GM11168 (cell line): ENCODE measurements at regions not wholly inside any gene's neighbourhood (a gene's known extent, or its start where the extent isn't known, plus 50 kb on each side); places are given as distances from the start of the nearest gene placed in this dataset.

Experiments used
- in situ Hi-C: fragments of 300-500 bp; cut with MboI; formaldehyde crosslinking; loops from one replicate; pipeline ENCODE4 v1.12.0; 2022; ENCODE audit warnings: low sequenced_read_pairs; ENCODE audit not compliant: unreplicated experiment

- in situ Hi-C loops: no loop called here
Observed at GRCh38 chr22:22389467-22389866, 119.1 kb downstream of the ZNF280B start.

GRCh38 chr22:22390989-22391388 lies 117.6 kb downstream of the ZNF280B start:
- in situ Hi-C loops: no loop called here

DNA sequence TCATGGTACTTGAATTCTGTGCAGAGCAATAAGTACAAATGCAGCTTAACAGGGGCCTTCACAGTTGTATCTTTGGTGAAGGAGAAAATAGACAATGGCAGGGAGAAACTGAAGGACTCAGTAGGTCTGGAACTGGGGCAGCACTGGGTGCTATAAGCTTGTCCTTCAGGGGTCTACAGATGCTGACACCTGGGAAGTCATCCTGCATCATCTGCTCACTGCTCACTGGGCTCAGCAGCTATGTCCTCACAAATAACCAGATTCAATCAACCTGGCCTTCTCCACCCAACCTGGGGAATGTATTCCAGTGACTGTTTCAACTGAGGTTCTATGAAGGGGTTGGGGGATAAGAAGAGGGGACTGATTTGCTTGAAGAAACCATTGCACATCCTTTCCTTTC lies 117.0 kb downstream of the ZNF280B start:
- in situ Hi-C loops: no loop called here

GRCh38 chr22:22392131-22392530 lies 116.4 kb downstream of the ZNF280B start:
- in situ Hi-C loops: no loop called here

DNA sequence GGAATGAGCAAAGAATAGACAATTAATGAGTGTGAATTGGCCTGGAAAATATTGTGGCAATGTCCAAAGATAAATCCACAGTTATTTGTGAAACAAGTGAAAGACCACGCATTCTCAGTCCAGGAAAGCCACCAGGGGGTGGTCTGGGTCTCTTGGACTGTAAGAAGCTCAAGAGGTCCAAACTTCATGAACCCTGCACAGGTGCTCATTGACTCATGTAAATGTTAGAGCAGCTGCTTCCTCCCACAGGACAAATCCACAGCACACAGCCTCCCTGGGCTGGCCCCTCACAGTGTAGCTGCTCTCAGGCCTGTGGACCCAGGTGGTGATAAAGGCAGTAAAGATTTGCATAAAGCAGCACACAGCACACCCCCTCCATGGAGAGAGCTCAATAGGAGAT lies 114.0 kb downstream of the ZNF280B start:
- in situ Hi-C loops: no loop called here

GRCh38 chr22:22395245-22395644 lies 113.3 kb downstream of the ZNF280B start:
- in situ Hi-C loops: loop anchor here (5.0 kb wide), 1 partner anchor 48 kb away; no protein-coding TSS in a partner anchor

DNA sequence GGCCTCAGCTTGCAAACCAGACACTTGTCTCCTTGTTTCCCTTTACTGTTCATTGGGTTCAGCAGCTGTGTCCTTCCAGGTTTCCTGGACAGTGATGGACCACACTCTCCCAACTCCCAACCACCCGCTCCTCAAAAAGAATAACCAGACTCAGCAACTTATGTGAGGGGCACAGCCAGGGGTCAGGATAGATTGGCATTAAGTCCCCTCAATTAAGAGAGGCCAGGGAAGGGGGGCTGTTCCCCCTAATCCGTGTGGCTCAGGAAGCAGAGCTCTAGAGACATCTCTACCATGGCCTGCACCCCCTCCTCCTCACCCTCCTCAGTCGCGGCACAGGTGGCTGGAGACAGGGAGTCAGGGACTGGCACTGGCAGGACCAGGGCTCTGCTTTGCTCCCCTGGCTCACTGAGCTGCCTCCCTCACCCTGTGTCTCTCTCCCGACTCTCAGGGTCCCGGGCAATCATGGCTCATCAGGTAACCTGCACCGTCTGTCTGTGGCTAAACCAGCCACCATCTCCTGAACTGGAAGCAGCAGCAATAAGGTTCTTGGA lies 111.7 kb downstream of the ZNF280B start:
- in situ Hi-C loops: loop anchor here (5.0 kb wide), 1 partner anchor 50 kb away; no protein-coding TSS in a partner anchor

DNA sequence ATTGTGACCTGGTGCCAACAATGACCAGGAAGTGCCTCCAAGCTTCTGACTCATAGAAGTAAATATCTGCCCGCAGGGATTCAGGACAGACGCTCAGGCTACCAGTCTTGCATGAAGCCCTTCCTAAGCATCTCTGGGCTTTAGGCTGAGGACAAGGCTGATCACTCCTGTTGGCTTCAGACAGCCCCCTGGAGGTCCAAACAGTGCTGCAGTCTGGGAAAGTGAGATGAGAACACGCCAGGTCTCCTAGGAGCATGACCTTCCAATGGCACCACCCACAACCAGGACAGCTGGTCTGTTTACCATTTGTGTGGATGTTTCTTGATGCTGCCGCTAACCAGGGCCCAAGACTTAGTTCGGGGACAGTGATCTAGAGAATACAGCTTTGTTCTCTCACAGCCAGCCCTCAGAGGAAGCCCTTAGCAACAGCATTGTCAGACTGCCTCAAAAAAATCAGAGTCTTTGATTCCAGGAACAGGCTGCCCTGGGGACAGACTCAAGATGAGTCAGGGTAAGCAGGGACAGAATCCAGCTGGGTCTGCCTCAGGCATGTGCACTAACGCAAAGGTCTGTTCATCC lies 111.2 kb downstream of the ZNF280B start:
- in situ Hi-C loops: loop anchor here (5.0 kb wide), 1 partner anchor 50 kb away; no protein-coding TSS in a partner anchor

- in situ Hi-C loops: loop anchor here (5.0 kb wide), 1 partner anchor 51 kb away; no protein-coding TSS in a partner anchor
Observed at GRCh38 chr22:22397875-22398524, 110.5 kb downstream of the ZNF280B start.

DNA sequence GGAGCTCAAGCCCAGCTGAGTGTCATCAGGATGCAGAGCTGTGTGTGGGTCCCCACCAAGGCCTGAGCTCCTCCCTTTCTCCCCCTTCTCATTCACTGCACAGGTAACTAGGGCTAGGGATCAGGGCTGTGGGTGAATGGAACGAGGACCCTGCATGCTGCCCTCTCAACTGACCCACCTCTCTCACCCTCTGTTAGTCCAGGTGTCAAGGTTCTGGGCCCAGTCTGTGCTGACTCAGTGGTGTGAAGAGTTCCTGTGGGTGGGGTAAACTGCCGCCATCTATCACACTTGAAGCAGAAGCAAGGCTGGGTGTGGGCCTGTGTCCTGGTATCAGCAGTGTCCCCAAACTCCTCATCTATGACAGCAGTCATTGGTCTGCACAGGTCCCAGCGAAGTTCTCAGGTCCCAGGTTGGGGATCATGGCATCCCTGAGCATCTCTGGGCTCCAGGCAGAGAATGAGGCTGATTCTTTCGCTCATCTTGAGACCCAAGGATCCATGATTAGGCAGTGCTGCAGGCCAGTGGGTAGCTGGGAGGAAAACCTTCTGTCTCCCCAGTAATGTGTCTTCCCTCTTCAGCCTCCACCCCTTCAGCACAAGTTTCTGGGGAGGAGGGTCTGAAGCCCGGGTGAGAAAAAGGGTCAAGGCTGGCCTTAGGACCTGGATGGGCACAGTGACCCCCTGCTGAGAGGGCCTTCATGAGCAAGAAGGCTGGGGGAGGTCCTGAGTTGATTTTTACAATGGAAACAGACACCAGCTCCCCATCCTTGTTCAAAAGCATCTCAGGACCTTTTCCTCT lies 109.8 kb downstream of the ZNF280B start:
- in situ Hi-C loops: loop anchor here (5.0 kb wide), 1 partner anchor 51 kb away; no protein-coding TSS in a partner anchor

DNA sequence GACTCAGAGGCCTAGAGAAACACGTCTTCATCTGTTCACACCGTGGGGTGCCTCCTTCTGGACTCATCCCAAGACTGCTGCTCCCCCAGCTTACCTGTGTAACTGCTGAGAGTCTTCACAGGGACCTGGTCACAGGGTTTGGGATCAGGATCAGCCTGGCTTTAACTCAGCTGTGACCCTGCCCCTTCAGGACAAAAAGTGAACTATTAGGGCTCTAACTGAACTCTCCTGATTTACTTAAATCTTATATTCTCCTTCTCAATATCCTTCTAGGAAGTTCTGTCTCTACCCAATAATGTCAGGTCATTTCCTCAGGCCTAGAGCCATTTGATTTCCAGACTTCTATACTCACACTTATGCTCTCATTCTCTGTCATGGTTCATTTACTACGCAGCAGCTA lies 108.4 kb downstream of the ZNF280B start:
- in situ Hi-C loops: no loop called here

- in situ Hi-C loops: no loop called here
Observed at GRCh38 chr22:22400964-22401363, 107.6 kb downstream of the ZNF280B start.

- in situ Hi-C loops: no loop called here
Observed at GRCh38 chr22:22401381-22401780, 107.2 kb downstream of the ZNF280B start.

GRCh38 chr22:22403306-22403705 lies 105.2 kb downstream of the ZNF280B start:
- in situ Hi-C loops: no loop called here

DNA sequence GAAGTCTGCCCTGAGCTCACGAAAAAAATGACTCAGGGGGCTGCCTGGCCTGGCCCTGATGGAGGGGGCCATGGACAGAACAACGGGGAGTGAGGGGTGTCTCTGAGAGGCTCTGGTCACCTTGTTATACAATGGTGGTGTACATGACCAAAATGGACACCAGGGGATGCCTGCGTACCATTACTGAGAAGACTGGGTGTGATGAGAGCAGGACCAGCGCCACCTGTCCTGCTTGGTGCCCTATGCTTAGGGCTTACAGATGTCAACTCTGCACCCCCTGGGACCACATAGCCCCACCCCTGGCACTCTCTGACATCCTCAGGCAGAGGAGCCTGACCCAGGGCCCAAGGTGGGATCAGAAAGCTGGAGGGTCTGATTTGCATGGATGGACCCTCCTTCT lies 104.8 kb downstream of the ZNF280B start:
- in situ Hi-C loops: no loop called here

DNA sequence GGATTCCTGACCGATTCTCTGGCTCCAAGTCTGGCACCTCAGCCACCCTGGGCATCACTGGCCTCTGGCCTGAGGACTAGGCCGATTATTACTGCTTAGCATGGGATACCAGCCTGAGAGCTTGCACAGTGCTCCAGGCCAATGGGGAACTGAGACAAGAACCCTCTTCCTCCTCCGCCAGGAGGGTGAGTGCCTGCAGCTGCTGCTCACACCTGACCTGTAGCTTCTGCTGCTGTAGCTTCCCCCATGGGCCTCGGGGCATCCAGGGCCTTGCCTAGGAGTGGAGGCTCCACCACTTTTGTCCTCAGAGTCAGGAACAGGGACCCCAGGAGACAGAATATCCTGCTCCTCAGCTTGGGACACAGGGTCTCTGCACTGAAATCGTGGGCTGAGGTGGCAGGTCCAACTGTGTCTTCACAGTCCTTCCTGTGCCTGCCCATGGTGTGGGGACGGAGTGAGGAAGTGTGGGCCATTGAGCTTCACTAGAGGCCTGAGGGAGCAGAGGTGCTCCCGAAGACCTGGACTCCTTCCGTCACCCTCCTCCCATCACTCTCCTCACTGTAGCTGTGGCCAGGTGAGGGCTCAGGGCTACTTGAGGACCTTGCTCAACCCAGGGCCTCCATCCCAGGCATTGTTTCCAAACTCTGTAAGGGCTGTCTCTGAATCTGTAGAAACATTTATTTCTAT lies 103.8 kb downstream of the ZNF280B start:
- in situ Hi-C loops: no loop called here

DNA sequence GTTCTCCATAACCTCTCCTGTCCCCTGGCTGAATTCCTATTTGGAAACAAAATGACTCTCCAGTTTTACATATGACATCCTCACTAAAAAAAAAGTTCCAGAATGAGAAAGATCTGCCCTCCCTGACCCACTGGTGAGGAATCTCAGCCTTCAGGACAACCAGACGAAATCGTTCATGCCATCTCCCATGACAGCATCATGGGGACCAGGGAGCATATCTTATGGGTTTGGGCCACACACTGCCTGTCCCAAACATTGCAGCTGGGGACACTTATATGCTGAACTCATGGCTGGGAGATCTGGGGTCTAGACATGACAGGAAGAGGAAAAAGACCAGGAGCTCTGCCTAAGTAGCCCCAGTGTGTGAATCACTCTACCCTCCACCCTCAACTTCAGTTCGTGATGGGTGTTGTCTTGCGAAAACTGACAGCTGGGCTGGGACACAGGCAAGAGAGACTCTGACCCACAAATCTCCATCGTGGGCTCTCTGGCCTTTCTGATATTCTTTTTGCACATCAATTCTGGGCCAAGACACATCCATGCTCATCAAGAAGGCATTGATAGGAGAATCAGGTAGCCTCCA lies 102.0 kb downstream of the ZNF280B start:
- in situ Hi-C loops: no loop called here

DNA sequence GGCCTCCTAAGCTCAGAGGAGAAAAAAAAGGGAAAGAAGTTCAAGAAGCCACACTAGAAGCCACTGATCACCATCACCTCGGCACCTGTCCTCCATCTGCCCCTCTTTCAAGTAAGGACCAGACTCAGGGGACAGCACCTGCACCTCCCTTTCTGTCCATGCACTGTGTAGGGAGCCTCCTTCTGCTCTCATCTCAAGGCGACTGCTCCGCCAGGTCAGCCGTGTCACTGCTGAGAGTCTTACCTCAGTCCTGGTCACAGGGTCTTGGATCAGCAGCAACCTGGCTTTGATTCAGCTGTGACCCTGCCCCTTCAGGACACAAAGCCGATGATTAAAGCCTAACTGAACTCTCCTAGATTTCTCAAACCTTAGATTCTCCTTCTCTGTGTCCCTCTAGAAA lies 101.5 kb downstream of the ZNF280B start:
- in situ Hi-C loops: no loop called here

- in situ Hi-C loops: no loop called here
Observed at GRCh38 chr22:22408269-22408668, 100.3 kb downstream of the ZNF280B start.
